Heart right ventricle (tissue), 16 donors: ENCODE measurements at regions not wholly inside any gene's neighbourhood (a gene's known extent, or its start where the extent isn't known, plus 50 kb on each side); places are given as distances from the start of the nearest gene placed in this dataset.

Experiments
- ATAC-seq, 8 donors: fragments of 200-7000 bp; cut with Tn5 transposase; one replicate each; pipeline ENCODE4 v1.9.1; 2020; ENCODE audit warnings: mild to moderate bottlenecking in 8 of 8, moderate library complexity in 8 of 8, moderate number of reproducible peaks in 1 of 8
- DNase-seq, 2 donors: peaks; one replicate each; pipeline ENCODE4 v3.0.0-alpha.2; 2020
- H3K27ac ChIP-seq, 10 donors: fragments of 200-600 bp; sonication (generic) in 2 of 10; one replicate each; pipeline versions ENCODE4 v1.5.0 to v1.8.0; 2020 to 2022; ENCODE audit warnings: mild to moderate bottlenecking in 3 of 10
- H3K27me3 ChIP-seq, 7 donors: fragments of 200-600 bp; one replicate each; pipeline ENCODE4 v1.8.0; 2021 to 2022; ENCODE audit warnings: mild to moderate bottlenecking in 2 of 7
- H3K36me3 ChIP-seq, 9 donors: fragments of 200-600 bp; sonication (generic) in 1 of 9; one replicate each; pipeline versions ENCODE4 v1.5.0 to v1.8.0; 2020 to 2022; ENCODE audit warnings: mild to moderate bottlenecking in 2 of 9
- H3K4me1 ChIP-seq, 9 donors: fragments of 200-600 bp; sonication (generic) in 1 of 9; one replicate each; pipeline versions ENCODE4 v1.5.0 to v1.8.0; 2020 to 2022; ENCODE audit warnings: mild to moderate bottlenecking in 4 of 9
- H3K4me3 ChIP-seq, 10 donors: fragments of 200-600 bp; sonication (generic) in 2 of 10; one replicate each; pipeline versions ENCODE4 v1.5.0 to v1.8.0; 2020 to 2022; ENCODE audit warnings: mild to moderate bottlenecking in 7 of 10, moderate library complexity in 2 of 10
- H3K9me3 ChIP-seq, 11 donors: fragments of 200-600 bp in 10 of 11; sonication (generic) in 2 of 11; one replicate each; pipeline versions ENCODE4 v1.5.0 to v1.8.0; 2013 to 2022; ENCODE audit warnings: mild to moderate bottlenecking in 2 of 11, control low read depth in 1 of 11, moderate library complexity in 1 of 11
- WGBS, 2 donors: extraction: QIAGEN DNeasy Blood & Tissue Kit; methylation state at CpG; one replicate each; pipeline ENCODE4 v1.1.7; 2013; ENCODE audit warnings: inconsistent platforms in 1 of 2; 5-methylcytosine and 5-hydroxymethylcytosine counted together
- intact Hi-C, 10 donors: fragments of 100-400 bp; cut with DNase I; formaldehyde crosslinking; loops; one replicate each; pipeline versions ENCODE4 v1.11.1 to v1.14.2; 2022
- TF ChIP-seq, protein P1 (sequence below), 9 donors: fragments of 200-600 bp; sonication (generic) in 2 of 9; IDR thresholded peaks; one replicate each; pipeline versions ENCODE4 v1.5.0 to v1.8.0; 2021 to 2022; ENCODE audit warnings: antibody characterized with exemption in 9 of 9, mild to moderate bottlenecking in 5 of 9, moderate library complexity in 1 of 9
- donor health status: Arrhythmogenic right ventricular cardiomyopathy.
- donor health status: ischemic (EF 13 %, LVEDD 7.1; RV severe dilation, severe dysfunction).
- donor health status: healthy with polysubstance abuse.
- donor health status: DM: no; HTN: yes; CAD: no.
- donor health status: DM: no; HTN: no; CAD: no.
- donor health status: ischemic (EF 25% LVEDD 6.9; RV normal size, moderate dysfunction).
- donor health status: ischemic (EF 25% LVEDD 5.7; RV mildly dilated, moderate dysfunction).
- donor health status: healthy.
- donor health status: DM: yes; HTN: yes; CAD: no.
- donor health status: Ischemic cardiomyopathy.
- donor health status: ischemic (EF 35%, LVEDD 5.7; RV mildly dilated, moderate dysfunction).
- donor health status: nonischemic (EF 11% LVEDD 7.7; RV severe dilation, severe dysfunction).
- donor health status: DM: yes; HTN: yes; CAD: no.
- donor health status: PGD.
- donor health status: ischemic (EF 29% LVEDD 5.4; RV normal size, mild dysfunction).
- donor health status: nonischemic (EF 23%, LVEDD 6.1; RV moderate dilation, normal function).

DNA sequence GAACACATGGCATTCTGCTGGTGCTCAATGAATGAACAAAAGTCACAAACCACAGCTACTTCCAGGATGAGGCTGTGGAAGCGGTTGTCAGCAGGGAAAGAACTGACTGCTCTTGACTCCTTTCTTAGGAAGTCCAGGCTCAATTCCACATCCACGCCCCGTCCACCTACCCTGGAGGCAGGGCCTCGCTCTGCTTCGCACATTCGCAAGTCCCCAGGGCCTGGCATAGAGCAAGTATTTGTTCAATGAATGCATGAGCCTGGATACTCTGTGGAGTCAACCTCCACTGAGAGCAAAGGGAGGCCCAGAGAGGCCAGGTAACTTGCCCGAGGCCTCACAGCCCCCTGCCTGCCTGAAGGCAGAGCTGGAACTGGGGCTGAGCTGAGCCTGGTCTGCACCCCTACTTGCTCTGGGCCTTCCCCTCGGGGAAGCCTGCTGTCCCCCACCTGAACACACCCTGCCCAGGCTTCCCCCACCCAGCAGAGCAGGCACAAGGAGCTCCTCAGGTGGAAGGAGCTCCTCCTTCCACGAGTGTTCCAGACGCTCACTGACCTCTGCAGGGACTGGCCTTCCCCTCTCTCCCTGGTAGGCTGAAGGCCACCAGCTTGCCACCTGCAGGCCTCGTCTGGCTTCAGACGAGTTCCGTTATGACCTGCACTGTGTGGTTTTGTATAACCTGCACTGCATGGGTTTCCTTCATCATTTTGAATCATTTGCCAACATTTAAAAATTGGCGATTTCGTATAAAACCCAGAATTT is 119.3 kb upstream of the PTPN1 start:
- intact Hi-C loops: loop anchor here in 1 of 10 donors (10.0 kb wide), 1 partner anchor 184 kb away; no protein-coding TSS in a partner anchor
- Histone ChIP-seq H3K36me3 (no peaks in the 10 kb centered on the region), H3K4me3 (no peak overlapping the region), H3K9me3 (no peaks in the 10 kb centered on the region), H3K27ac (peak overlapping the region in 9 of 10 donors; percentile 45 to 88 (median 83)), H3K27me3 (no peaks in the 10 kb centered on the region), H3K4me1 (peaks cover 8 to 66% (median 42%) of the 10 kb centered on the region in 9 donors)
- DNase-seq (no peak), ATAC-seq (no peak)
- TF ChIP-seq, protein P1, sequence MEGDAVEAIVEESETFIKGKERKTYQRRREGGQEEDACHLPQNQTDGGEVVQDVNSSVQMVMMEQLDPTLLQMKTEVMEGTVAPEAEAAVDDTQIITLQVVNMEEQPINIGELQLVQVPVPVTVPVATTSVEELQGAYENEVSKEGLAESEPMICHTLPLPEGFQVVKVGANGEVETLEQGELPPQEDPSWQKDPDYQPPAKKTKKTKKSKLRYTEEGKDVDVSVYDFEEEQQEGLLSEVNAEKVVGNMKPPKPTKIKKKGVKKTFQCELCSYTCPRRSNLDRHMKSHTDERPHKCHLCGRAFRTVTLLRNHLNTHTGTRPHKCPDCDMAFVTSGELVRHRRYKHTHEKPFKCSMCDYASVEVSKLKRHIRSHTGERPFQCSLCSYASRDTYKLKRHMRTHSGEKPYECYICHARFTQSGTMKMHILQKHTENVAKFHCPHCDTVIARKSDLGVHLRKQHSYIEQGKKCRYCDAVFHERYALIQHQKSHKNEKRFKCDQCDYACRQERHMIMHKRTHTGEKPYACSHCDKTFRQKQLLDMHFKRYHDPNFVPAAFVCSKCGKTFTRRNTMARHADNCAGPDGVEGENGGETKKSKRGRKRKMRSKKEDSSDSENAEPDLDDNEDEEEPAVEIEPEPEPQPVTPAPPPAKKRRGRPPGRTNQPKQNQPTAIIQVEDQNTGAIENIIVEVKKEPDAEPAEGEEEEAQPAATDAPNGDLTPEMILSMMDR (IDR thresholded peaks at IDR 0.05): no peak
- 90 to 91% methylated on average over 15 of the region's 15 CpGs for WGBS, 2 donors

DNA sequence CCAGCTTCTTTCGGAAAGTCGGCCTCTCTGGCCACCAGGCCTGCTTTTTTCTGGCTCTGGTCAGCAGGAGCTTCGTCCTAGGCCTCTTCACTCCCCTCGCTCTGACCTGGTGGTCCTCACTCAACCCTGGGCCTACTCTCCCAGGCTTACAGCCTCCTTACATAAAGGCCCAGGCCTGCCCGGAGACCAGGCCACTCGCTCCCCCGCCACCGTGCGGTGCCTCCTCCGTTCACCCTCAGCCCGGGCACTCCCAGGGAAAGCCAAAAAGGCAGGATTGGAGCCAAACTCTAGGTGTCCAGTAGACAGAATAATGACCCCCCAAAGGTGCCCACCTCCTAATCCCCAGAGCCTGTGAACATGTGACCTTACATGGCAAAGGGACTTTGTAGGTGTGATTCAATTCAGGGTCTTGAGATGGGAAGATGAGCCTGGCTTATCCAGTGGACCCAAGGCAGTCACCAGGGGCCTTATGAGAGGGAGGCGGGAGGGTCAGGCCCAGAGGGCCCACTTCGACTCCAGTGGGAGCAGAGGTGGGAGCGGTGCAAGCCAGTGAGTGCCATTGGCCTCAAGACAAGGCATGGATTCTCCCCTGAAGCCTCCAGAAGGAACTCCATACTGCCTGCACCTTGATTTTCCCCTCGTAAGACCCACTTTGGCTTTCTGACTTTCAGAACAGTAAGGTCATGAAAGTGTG is 118.6 kb upstream of the PTPN1 start:
- Histone ChIP-seq H3K4me3 (no peak overlapping the region), H3K4me1 (peaks cover 8 to 59% (median 45%) of the 10 kb centered on the region in 9 donors), H3K27me3 (no peaks in the 10 kb centered on the region), H3K27ac (peak overlapping the region in 5 of 10 donors; percentile 1 to 88 (median 77)), H3K9me3 (no peaks in the 10 kb centered on the region), H3K36me3 (no peaks in the 10 kb centered on the region)
- intact Hi-C loops: loop anchor here in 1 of 10 donors (10.0 kb wide), 1 partner anchor 183 kb away; no protein-coding TSS in a partner anchor
- ATAC-seq (no peak), DNase-seq (no peak)
- WGBS, 2 donors: 96% methylated on average over 15 of the region's 15 CpGs
- TF ChIP-seq, protein P1 (IDR thresholded peaks at IDR 0.05): no peak

DNA sequence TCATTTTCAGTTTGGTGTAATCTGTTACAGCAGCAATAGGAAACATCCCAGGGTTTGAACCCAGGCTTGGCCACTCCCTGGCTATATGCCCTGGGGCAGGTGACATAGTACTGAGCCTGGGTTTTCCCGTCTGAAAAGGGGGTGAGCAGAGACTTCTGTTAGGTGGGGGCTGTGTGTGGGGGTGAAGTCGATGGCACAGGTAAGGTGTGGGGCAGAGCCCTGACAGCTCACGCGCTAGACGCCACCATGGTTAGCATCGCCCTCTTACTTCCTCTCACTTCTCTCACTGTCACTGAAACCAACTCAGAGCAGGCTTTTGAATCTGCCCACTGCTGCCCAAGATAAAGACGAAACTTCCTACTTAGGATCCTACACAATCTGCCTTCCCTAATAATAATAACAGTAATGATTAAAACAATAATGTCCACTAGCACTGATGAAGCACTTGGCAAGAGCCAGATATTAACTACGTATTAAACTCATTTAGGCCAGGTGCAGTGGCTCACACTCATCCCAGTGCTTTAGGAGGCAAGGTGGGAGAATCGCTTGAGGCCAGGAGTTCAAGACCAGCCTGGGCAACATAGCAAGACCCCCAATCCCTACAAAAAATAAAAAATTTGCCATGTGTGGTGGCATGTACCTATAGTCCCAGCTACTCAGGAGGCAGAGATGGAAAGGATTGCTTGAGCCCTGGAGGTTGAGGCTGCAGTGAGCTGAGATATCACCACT is 117.9 kb upstream of the PTPN1 start:
- DNase-seq (no peak), ATAC-seq (no peak)
- intact Hi-C loops: loop anchor here in 1 of 10 donors (10.0 kb wide), 1 partner anchor 182 kb away; no protein-coding TSS in a partner anchor
- Histone ChIP-seq H3K36me3 (no peaks in the 10 kb centered on the region), H3K27me3 (no peaks in the 10 kb centered on the region), H3K9me3 (no peaks in the 10 kb centered on the region), H3K4me1 (peaks cover 8 to 59% (median 45%) of the 10 kb centered on the region in 9 donors), H3K4me3 (no peak overlapping the region), H3K27ac (peak overlapping the region in 2 of 10 donors; percentile 1 to 88)
- TF ChIP-seq, protein P1 (IDR thresholded peaks at IDR 0.05): no peak
- 87 to 90% methylated on average over 9 of the region's 9 CpGs for WGBS, 2 donors

DNA sequence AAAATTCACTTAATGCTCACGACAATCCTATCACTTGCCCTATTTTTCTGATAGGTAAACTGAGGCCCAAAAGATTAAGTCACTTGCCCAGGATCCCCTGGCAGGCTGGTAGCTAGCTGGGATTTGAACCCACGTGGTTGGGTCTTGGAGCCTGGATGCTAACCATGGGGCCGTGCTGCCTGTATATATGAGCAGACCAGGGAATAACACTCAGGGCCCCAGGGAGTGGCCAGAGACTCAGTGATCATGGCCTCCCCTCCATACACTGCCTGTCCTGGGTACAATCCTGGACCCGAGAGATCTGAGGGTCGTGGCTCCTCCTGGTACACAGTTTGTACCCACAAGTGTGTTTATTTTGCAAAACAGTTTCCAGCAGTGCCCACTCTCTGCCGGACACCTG is 116.9 kb upstream of the PTPN1 start:
- no peak for ATAC-seq
- no peak for DNase-seq
- 89 to 90% methylated on average over 6 of the region's 6 CpGs for WGBS, 2 donors
- Histone ChIP-seq H3K27me3 (no peaks in the 10 kb centered on the region), H3K36me3 (no peaks in the 10 kb centered on the region), H3K4me3 (no peak overlapping the region), H3K9me3 (no peaks in the 10 kb centered on the region), H3K4me1 (peaks cover 8 to 59% (median 40%) of the 10 kb centered on the region in 9 donors), H3K27ac (peak overlapping the region in 1 of 10 donors; percentile 5)
- TF ChIP-seq, protein P1 (IDR thresholded peaks at IDR 0.05): no peak
- intact Hi-C loops: loop anchor here in 1 of 10 donors (10.0 kb wide), 1 partner anchor 182 kb away; no protein-coding TSS in a partner anchor
